Mesendoderm (in vitro differentiated cells): ENCODE measurements at regions not wholly inside any gene's neighbourhood (a gene's known extent, or its start where the extent isn't known, plus 50 kb on each side); places are given as distances from the start of the nearest gene placed in this dataset.

Source experiments
- DNase-seq: peaks from one replicate; pipeline ENCODE4 v3.0.0; 2013
- H2AK5ac ChIP-seq: 2 replicates; pipeline ENCODE4 v1.6.1; 2013; ENCODE audit warnings: low read length, inconsistent platforms
- H2BK120ac ChIP-seq: 2 replicates; pipeline ENCODE4 v1.6.1; 2013; ENCODE audit warnings: low read depth, mild to moderate bottlenecking, low read length, moderate library complexity, mixed read lengths
- H2BK15ac ChIP-seq: replicated peaks from 2 replicates; pipeline ENCODE4 v1.6.1; 2013; ENCODE audit warnings: low read depth, mild to moderate bottlenecking, moderate library complexity
- H2BK5ac ChIP-seq: 2 replicates; pipeline ENCODE4 v1.6.1; 2013; ENCODE audit warnings: low read length, inconsistent platforms
- H3K18ac ChIP-seq: 2 replicates; pipeline ENCODE4 v1.6.1; 2013; ENCODE audit warnings: mild to moderate bottlenecking, low read length, mixed read lengths
- H3K23ac ChIP-seq: one replicate; pipeline ENCODE4 v1.6.1; 2013; ENCODE audit warnings: low read length
- H3K27ac ChIP-seq: 2 replicates; pipeline ENCODE4 v1.5.1; 2013; ENCODE audit warnings: low read depth, mild to moderate bottlenecking, inconsistent platforms, low read length, moderate library complexity
- H3K27me3 ChIP-seq: 2 replicates; pipeline ENCODE4 v1.6.1; 2013; ENCODE audit warnings: low read length, control low read depth, mild to moderate bottlenecking, inconsistent platforms; ENCODE audit not compliant: insufficient read depth, poor library complexity
- H3K36me3 ChIP-seq: 2 replicates; pipeline ENCODE4 v1.6.1; 2013; ENCODE audit warnings: low read length, inconsistent platforms; ENCODE audit not compliant: control insufficient read depth, insufficient read depth
- H3K4ac ChIP-seq: one replicate; pipeline ENCODE4 v1.6.1; 2013; ENCODE audit warnings: low read depth, mild to moderate bottlenecking, low read length, moderate library complexity
- H3K4me1 ChIP-seq: 2 replicates; pipeline ENCODE4 v1.6.1; 2013; ENCODE audit warnings: low read depth, low read length, inconsistent platforms; ENCODE audit not compliant: control insufficient read depth
- H3K4me2 ChIP-seq: 2 replicates; pipeline ENCODE4 v1.6.1; 2013; ENCODE audit warnings: low read length
- H3K4me3 ChIP-seq: 2 replicates; pipeline ENCODE4 v1.5.1; 2013; ENCODE audit warnings: mild to moderate bottlenecking, low read length
- H3K56ac ChIP-seq: one replicate; pipeline ENCODE4 v1.6.1; 2013; ENCODE audit warnings: low read length
- H3K79me1 ChIP-seq: 2 replicates; pipeline ENCODE4 v1.6.1; 2013; ENCODE audit warnings: low read length, inconsistent platforms
- H3K79me2 ChIP-seq: 2 replicates; pipeline ENCODE4 v1.6.1; 2013; ENCODE audit warnings: mild to moderate bottlenecking, low read length; ENCODE audit not compliant: control insufficient read depth, insufficient read depth
- H3K9ac ChIP-seq: 2 replicates; pipeline ENCODE4 v1.6.1; 2013; ENCODE audit warnings: low read length, inconsistent platforms
- H4K5ac ChIP-seq: one replicate; pipeline ENCODE4 v1.6.1; 2013; ENCODE audit warnings: low read length
- H4K8ac ChIP-seq: one replicate; pipeline ENCODE4 v1.6.1; 2013; ENCODE audit warnings: low read depth, mild to moderate bottlenecking, control low read depth, low read length, moderate library complexity
- WGBS: extraction: QIAGEN DNeasy Blood & Tissue Kit; methylation state at CpG from one replicate; pipeline ENCODE4 v1.1.7; 2013; ENCODE audit warnings: low lambda C conversion rate, missing lambda C conversion rate; ENCODE audit not compliant: insufficient coverage; ENCODE audit errors: extremely low coverage; 5-methylcytosine and 5-hydroxymethylcytosine counted together

- Histone ChIP-seq H3K79me2 (no peaks in the 10 kb centered on the region), H3K4me1 (no peaks in the 10 kb centered on the region), H2BK120ac (no peak overlapping the region), H3K36me3 (no peaks in the 10 kb centered on the region), H2AK5ac (no peak overlapping the region), H3K4ac (no peak overlapping the region), H3K79me1 (no peaks in the 10 kb centered on the region), H3K23ac (no peak overlapping the region), H3K18ac (no peak overlapping the region), H4K8ac (no peak overlapping the region), H3K4me2 (no peak overlapping the region), H2BK15ac (no peak overlapping the region), H3K4me3 (no peak overlapping the region), H3K56ac (no peak overlapping the region), H3K27ac (no peak overlapping the region), H3K9ac (no peak overlapping the region), H3K27me3 (no peaks in the 10 kb centered on the region), H4K5ac (no peak overlapping the region), H2BK5ac (no peak overlapping the region)
- no peak for DNase-seq
- WGBS, result no CpG with 5 or more reads among the region's 5 CpGs
These were observed 225.7 kb downstream of the DPH6 start for GRCh38 chr15:35320158-35320780.

- H3K27ac ChIP-seq, result no peak overlapping the region
- no peak overlapping the region for H3K4ac ChIP-seq
- H2BK15ac ChIP-seq, result no peak overlapping the region
- no peak overlapping the region for H3K18ac ChIP-seq
- H3K36me3 ChIP-seq, result no peaks in the 10 kb centered on the region
- no peak overlapping the region for H3K4me3 ChIP-seq
- no peaks in the 10 kb centered on the region for H3K27me3 ChIP-seq
- H2BK5ac ChIP-seq, result no peak overlapping the region
- DNase-seq, result no peak
- WGBS, result no CpG with 5 or more reads among the region's 8 CpGs
- H3K56ac ChIP-seq, result no peak overlapping the region
- H2AK5ac ChIP-seq, result no peak overlapping the region
- no peaks in the 10 kb centered on the region for H3K79me1 ChIP-seq
- no peak overlapping the region for H3K9ac ChIP-seq
- peak overlapping the region; percentile 56 for H4K8ac ChIP-seq
- H4K5ac ChIP-seq, result no peak overlapping the region
- H3K4me1 ChIP-seq, result no peaks in the 10 kb centered on the region
- no peak overlapping the region for H3K4me2 ChIP-seq
- H3K79me2 ChIP-seq, result no peaks in the 10 kb centered on the region
- no peak overlapping the region for H3K23ac ChIP-seq
- H2BK120ac ChIP-seq, result no peak overlapping the region
These were observed 226.6 kb downstream of the DPH6 start for GRCh38 chr15:35319354-35319753.

- H3K36me3 ChIP-seq, result no peaks in the 10 kb centered on the region
- H3K18ac ChIP-seq, result no peak overlapping the region
These were observed 228.7 kb downstream of the DPH6 start for GRCh38 chr15:35317217-35317616.

GRCh38 chr15:35312344-35312743 is 227.2 kb upstream of the NANOGP8 start:
- no peak for DNase-seq
- Histone ChIP-seq H3K4me2 (no peak overlapping the region), H3K18ac (no peak overlapping the region), H3K4me1 (no peaks in the 10 kb centered on the region), H2BK5ac (no peak overlapping the region), H2BK120ac (no peak overlapping the region), H3K4me3 (no peak overlapping the region), H3K9ac (no peak overlapping the region), H3K36me3 (no peaks in the 10 kb centered on the region), H3K79me2 (no peaks in the 10 kb centered on the region), H4K8ac (no peak overlapping the region), H3K23ac (no peak overlapping the region), H4K5ac (no peak overlapping the region), H3K56ac (no peak overlapping the region), H3K27ac (no peak overlapping the region), H3K4ac (no peak overlapping the region), H3K79me1 (no peaks in the 10 kb centered on the region), H2BK15ac (no peak overlapping the region), H3K27me3 (no peaks in the 10 kb centered on the region), H2AK5ac (no peak overlapping the region)
- WGBS, result no CpG with 5 or more reads among the region's 1 CpG

More at GRCh38 chr15:35317217-35317616, 228.7 kb downstream of the DPH6 start:
- Histone ChIP-seq H3K4me1 (no peaks in the 10 kb centered on the region), H3K27ac (no peak overlapping the region), H3K23ac (no peak overlapping the region), H3K4me3 (no peak overlapping the region), H2BK5ac (no peak overlapping the region), H3K4ac (no peak overlapping the region), H3K79me1 (no peaks in the 10 kb centered on the region), H4K8ac (no peak overlapping the region), H2BK15ac (no peak overlapping the region), H2AK5ac (no peak overlapping the region), H2BK120ac (no peak overlapping the region), H3K9ac (no peak overlapping the region), H3K27me3 (no peaks in the 10 kb centered on the region), H3K4me2 (no peak overlapping the region), H3K56ac (no peak overlapping the region), H3K79me2 (no peaks in the 10 kb centered on the region), H4K5ac (no peak overlapping the region)
- DNase-seq, result no peak

GRCh38 chr15:35311615-35312014 is 226.5 kb upstream of the NANOGP8 start:
- Histone ChIP-seq H2BK5ac (no peak overlapping the region), H2BK15ac (no peak overlapping the region), H3K27me3 (no peaks in the 10 kb centered on the region), H4K8ac (no peak overlapping the region), H3K4me1 (no peaks in the 10 kb centered on the region), H2AK5ac (no peak overlapping the region), H3K79me1 (no peaks in the 10 kb centered on the region), H3K4me3 (no peak overlapping the region), H2BK120ac (no peak overlapping the region), H3K18ac (no peak overlapping the region), H4K5ac (no peak overlapping the region), H3K9ac (no peak overlapping the region), H3K23ac (no peak overlapping the region), H3K4ac (no peak overlapping the region), H3K56ac (no peak overlapping the region), H3K27ac (no peak overlapping the region), H3K4me2 (no peak overlapping the region), H3K36me3 (no peaks in the 10 kb centered on the region), H3K79me2 (no peaks in the 10 kb centered on the region)
- no CpG with 5 or more reads among the region's 3 CpGs for WGBS
- DNase-seq, result no peak

- Histone ChIP-seq H3K27ac (no peak overlapping the region), H4K5ac (no peak overlapping the region), H3K27me3 (no peaks in the 10 kb centered on the region), H3K79me1 (no peaks in the 10 kb centered on the region), H3K18ac (no peak overlapping the region), H3K4me1 (no peaks in the 10 kb centered on the region), H3K4ac (no peak overlapping the region), H4K8ac (no peak overlapping the region), H3K4me3 (no peak overlapping the region), H3K56ac (no peak overlapping the region), H3K36me3 (no peaks in the 10 kb centered on the region), H3K79me2 (no peaks in the 10 kb centered on the region), H2BK5ac (no peak overlapping the region), H3K4me2 (no peak overlapping the region), H3K9ac (no peak overlapping the region), H2BK15ac (no peak overlapping the region), H2AK5ac (no peak overlapping the region), H2BK120ac (no peak overlapping the region), H3K23ac (no peak overlapping the region)
- no peak for DNase-seq
- WGBS, result no CpG with 5 or more reads among the region's 3 CpGs
These were observed 224.8 kb upstream of the NANOGP8 start for GRCh38 chr15:35309886-35310285.
